ENCODE measurements at regions not wholly inside any gene's neighbourhood (a gene's known extent, or its start where the extent isn't known, plus 50 kb on each side); places are given as distances from the start of the nearest gene placed in this dataset.

- TF ChIP-seq CSDC2 (CRISPR knock-in tag; IDR thresholded peaks at IDR 0.05) (no peak), POU6F1 (CRISPR knock-in tag; IDR thresholded peaks at IDR 0.05; ENCODE audit: borderline replicate concordance, low read depth) (no peak), BACH2 (CRISPR knock-in tag; IDR thresholded peaks at IDR 0.05; ENCODE audit: borderline replicate concordance) (no peak), ZFP30 (CRISPR knock-in tag; IDR thresholded peaks at IDR 0.05) (no peak), RARB (CRISPR knock-in tag; IDR thresholded peaks at IDR 0.05) (no peak), PATZ1 (CRISPR knock-in tag; IDR thresholded peaks at IDR 0.05; ENCODE audit: borderline replicate concordance) (no peak)
- ATAC-seq, result no peak
These were observed 104.2 kb downstream of the LRRC30 start for GRCh38 chr18:7334973-7335568.

GRCh38 chr18:7336623-7337022 is 105.7 kb downstream of the LRRC30 start:
- ATAC-seq, result no peak
- no peak for TF ChIP-seq CSRNP3 (CRISPR knock-in tag; IDR thresholded peaks at IDR 0.05)
- no peak for TF ChIP-seq RARB (CRISPR knock-in tag; IDR thresholded peaks at IDR 0.05)

- no peak for ATAC-seq
- no peak for TF ChIP-seq ESRRG (CRISPR knock-in tag; IDR thresholded peaks at IDR 0.05)
- TF ChIP-seq CSDC2 (CRISPR knock-in tag; IDR thresholded peaks at IDR 0.05), result no peak
These were observed 108.0 kb downstream of the LRRC30 start for GRCh38 chr18:7338846-7339245.

- no peak for ATAC-seq
- TF ChIP-seq TCF4 (CRISPR knock-in tag; IDR thresholded peaks at IDR 0.05; ENCODE audit: borderline replicate concordance) (no peak), OSR1 (CRISPR knock-in tag; IDR thresholded peaks at IDR 0.05) (no peak), ESRRG (CRISPR knock-in tag; IDR thresholded peaks at IDR 0.05) (no peak), ZNF565 (CRISPR knock-in tag; conservative IDR thresholded peaks at IDR 0.05; ENCODE audit: low read depth) (no peak), ZFP3 (CRISPR knock-in tag; IDR thresholded peaks at IDR 0.05) (no peak), CREB5 (CRISPR knock-in tag; IDR thresholded peaks at IDR 0.05; ENCODE audit: low read depth) (no peak), BACH2 (CRISPR knock-in tag; IDR thresholded peaks at IDR 0.05; ENCODE audit: borderline replicate concordance) (no peak), CSRNP3 (CRISPR knock-in tag; IDR thresholded peaks at IDR 0.05) (no peak), ZFP30 (CRISPR knock-in tag; IDR thresholded peaks at IDR 0.05) (no peak), ZC3H10 (CRISPR knock-in tag; IDR thresholded peaks at IDR 0.05) (no peak), POU6F1 (CRISPR knock-in tag; IDR thresholded peaks at IDR 0.05; ENCODE audit: borderline replicate concordance, low read depth) (no peak), ZNF70 (CRISPR knock-in tag; IDR thresholded peaks at IDR 0.05) (no peak), PATZ1 (CRISPR knock-in tag; IDR thresholded peaks at IDR 0.05; ENCODE audit: borderline replicate concordance) (no peak), ARNTL (CRISPR knock-in tag; IDR thresholded peaks at IDR 0.05; ENCODE audit: borderline replicate concordance, low read depth) (no peak), PPARA (CRISPR knock-in tag; IDR thresholded peaks at IDR 0.05; ENCODE audit: borderline replicate concordance) (no peak), TOX (CRISPR knock-in tag; IDR thresholded peaks at IDR 0.05; ENCODE audit: borderline replicate concordance) (no peak), SNAI2 (CRISPR knock-in tag; IDR thresholded peaks at IDR 0.05) (no peak), RARB (CRISPR knock-in tag; IDR thresholded peaks at IDR 0.05) (no peak), CSDC2 (CRISPR knock-in tag; IDR thresholded peaks at IDR 0.05) (no peak), GLIS3 (CRISPR knock-in tag; IDR thresholded peaks at IDR 0.05) (no peak)
These were observed 110.9 kb downstream of the LRRC30 start for GRCh38 chr18:7341581-7342337.

All from SK-N-SH treated with all-trans-retinoic acid at 6 μM for 48 hours (cell line).